Muscle layer of colon (tissue), 2 donors: ENCODE measurements at regions not wholly inside any gene's neighbourhood (a gene's known extent, or its start where the extent isn't known, plus 50 kb on each side); places are given as distances from the start of the nearest gene placed in this dataset.

Source experiments
- H3K27ac ChIP-seq: one replicate; pipeline ENCODE4 v1.7.0; 2013; ENCODE audit warnings: low read depth, mild to moderate bottlenecking, low read length, moderate library complexity
- H3K27me3 ChIP-seq, 2 donors: one replicate each; pipeline ENCODE4 v1.7.0; 2013; ENCODE audit warnings: low read length in 2 of 2, mild to moderate bottlenecking in 2 of 2; ENCODE audit not compliant: insufficient read depth in 2 of 2, control insufficient read depth in 1 of 2
- H3K36me3 ChIP-seq: one replicate; pipeline ENCODE4 v1.7.0; 2013; ENCODE audit warnings: mild to moderate bottlenecking, low read length; ENCODE audit not compliant: insufficient read depth
- H3K4me1 ChIP-seq: one replicate; pipeline ENCODE4 v1.7.0; 2013; ENCODE audit warnings: mild to moderate bottlenecking, low read length; ENCODE audit not compliant: insufficient read depth
- H3K4me3 ChIP-seq, 2 donors: one replicate each; pipeline ENCODE4 v1.7.0; 2013; ENCODE audit warnings: low read length in 2 of 2, low read depth in 1 of 2, mild to moderate bottlenecking in 1 of 2, moderate library complexity in 1 of 2
- H3K9ac ChIP-seq: one replicate; pipeline ENCODE4 v1.7.0; 2013; ENCODE audit warnings: low read length
- H3K9me3 ChIP-seq: one replicate; pipeline ENCODE4 v1.7.0; 2013; ENCODE audit warnings: mild to moderate bottlenecking, low read length
- donor health status: abdominal sarcoma.
- donor health status: Adenocarcinoma of cecum.

- Histone ChIP-seq H3K4me1 (peaks cover 41% of the 10 kb centered on the region), H3K27ac (no peak overlapping the region), H3K9me3 (no peaks in the 10 kb centered on the region), H3K4me3 (no peak overlapping the region), H3K9ac (no peak overlapping the region), H3K27me3 (no peaks in the 10 kb centered on the region), H3K36me3 (no peaks in the 10 kb centered on the region)
These were observed 102.7 kb upstream of the CARMIL1 start for GRCh38 chr6:25176466-25176865.

GRCh38 chr6:25177500-25178028 is 101.6 kb upstream of the CARMIL1 start:
- no peak overlapping the region for H3K27ac ChIP-seq
- H3K9me3 ChIP-seq, result no peaks in the 10 kb centered on the region
- no peaks in the 10 kb centered on the region for H3K36me3 ChIP-seq
- H3K27me3 ChIP-seq, result no peaks in the 10 kb centered on the region
- no peak overlapping the region for H3K4me3 ChIP-seq
- H3K4me1 ChIP-seq, result peaks cover 41% of the 10 kb centered on the region
- H3K9ac ChIP-seq, result no peak overlapping the region

GRCh38 chr6:25178336-25179035 is 100.7 kb upstream of the CARMIL1 start:
- Histone ChIP-seq H3K27me3 (no peaks in the 10 kb centered on the region), H3K27ac (peak overlapping the region; percentile 48), H3K36me3 (no peaks in the 10 kb centered on the region), H3K4me3 (peak overlapping the region in 1 of 2 donors; percentile 30), H3K9ac (no peak overlapping the region), H3K4me1 (peaks cover 38% of the 10 kb centered on the region), H3K9me3 (no peaks in the 10 kb centered on the region)

- Histone ChIP-seq H3K9me3 (no peaks in the 10 kb centered on the region), H3K4me3 (peak overlapping the region in 1 of 2 donors; percentile 30), H3K27me3 (no peaks in the 10 kb centered on the region), H3K27ac (peak overlapping the region; percentile 47), H3K36me3 (no peaks in the 10 kb centered on the region), H3K9ac (no peak overlapping the region), H3K4me1 (peaks cover 31% of the 10 kb centered on the region)
These were observed 100.0 kb upstream of the CARMIL1 start for GRCh38 chr6:25179051-25179778.

- Histone ChIP-seq H3K9ac (no peak overlapping the region), H3K36me3 (no peaks in the 10 kb centered on the region), H3K9me3 (no peaks in the 10 kb centered on the region), H3K27me3 (no peaks in the 10 kb centered on the region), H3K27ac (no peak overlapping the region), H3K4me1 (peaks cover 26% of the 10 kb centered on the region), H3K4me3 (no peak overlapping the region)
These were observed 98.4 kb upstream of the CARMIL1 start for GRCh38 chr6:25180630-25181349.

- Histone ChIP-seq H3K4me1 (peaks cover 24% of the 10 kb centered on the region), H3K27me3 (no peaks in the 10 kb centered on the region), H3K36me3 (no peaks in the 10 kb centered on the region), H3K9ac (no peak overlapping the region), H3K4me3 (no peak overlapping the region), H3K27ac (no peak overlapping the region), H3K9me3 (no peaks in the 10 kb centered on the region)
These were observed 97.8 kb upstream of the CARMIL1 start for GRCh38 chr6:25181350-25181724.

- Histone ChIP-seq H3K27me3 (no peaks in the 10 kb centered on the region), H3K4me1 (peaks cover 24% of the 10 kb centered on the region), H3K9ac (no peak overlapping the region), H3K9me3 (no peaks in the 10 kb centered on the region), H3K4me3 (no peak overlapping the region), H3K36me3 (no peaks in the 10 kb centered on the region), H3K27ac (no peak overlapping the region)
These were observed 97.3 kb upstream of the CARMIL1 start for GRCh38 chr6:25181923-25182322.

GRCh38 chr6:25186919-25187318 is 92.3 kb upstream of the CARMIL1 start:
- Histone ChIP-seq H3K27ac (no peak overlapping the region), H3K4me1 (peaks cover 5% of the 10 kb centered on the region), H3K9me3 (no peaks in the 10 kb centered on the region), H3K9ac (no peak overlapping the region), H3K4me3 (no peak overlapping the region), H3K27me3 (no peaks in the 10 kb centered on the region), H3K36me3 (no peaks in the 10 kb centered on the region)

GRCh38 chr6:25188232-25188631 is 90.9 kb upstream of the CARMIL1 start:
- Histone ChIP-seq H3K4me3 (no peak overlapping the region), H3K27me3 (no peaks in the 10 kb centered on the region), H3K27ac (no peak overlapping the region), H3K4me1 (peaks cover 19% of the 10 kb centered on the region), H3K9me3 (no peaks in the 10 kb centered on the region), H3K36me3 (no peaks in the 10 kb centered on the region), H3K9ac (no peak overlapping the region)

- Histone ChIP-seq H3K9ac (no peak overlapping the region), H3K4me1 (peaks cover 23% of the 10 kb centered on the region), H3K27ac (peak overlapping the region; percentile 57)
These were observed 86.3 kb upstream of the CARMIL1 start for GRCh38 chr6:25192590-25193459.

More at GRCh38 chr6:25192590-25193459, 86.3 kb upstream of the CARMIL1 start:
- Histone ChIP-seq H3K27me3 (no peaks in the 10 kb centered on the region), H3K9me3 (no peaks in the 10 kb centered on the region), H3K4me3 (no peak overlapping the region), H3K36me3 (no peaks in the 10 kb centered on the region)
